Psoas muscle (tissue), 7 donors: ENCODE measurements at regions not wholly inside any gene's neighbourhood (a gene's known extent, or its start where the extent isn't known, plus 50 kb on each side); places are given as distances from the start of the nearest gene placed in this dataset.
"Not testable (repeated sequence)": the region's sequence is repeated elsewhere in the genome, so short reads cannot be mapped to it uniquely, and the experiment has no call there.

Experiments
- ATAC-seq, 4 donors: fragments of 200-7000 bp; cut with Tn5 transposase; one replicate each; pipeline ENCODE4 v1.9.1; 2020; ENCODE audit warnings: moderate library complexity in 3 of 4, mild to moderate bottlenecking in 2 of 4
- DNase-seq, 2 donors: peaks; one replicate each; pipeline ENCODE4 v3.0.0-alpha.2; 2020
- H3K27ac ChIP-seq: fragments of 200-600 bp; one replicate; pipeline ENCODE4 v1.8.0; 2022
- H3K27me3 ChIP-seq, 3 donors: fragments of 200-600 bp in 1 of 3; one replicate each; pipeline versions ENCODE4 v1.6.1 to v1.8.0; 2013 to 2022; ENCODE audit warnings: low read length in 2 of 3, mild to moderate bottlenecking in 2 of 3, moderate library complexity in 1 of 3; ENCODE audit not compliant: insufficient read depth in 3 of 3
- H3K36me3 ChIP-seq, 2 donors: fragments of 200-600 bp in 1 of 2; one replicate each; pipeline versions ENCODE4 v1.6.1 to v1.8.0; 2013 to 2022; ENCODE audit warnings: low read depth in 1 of 2, mild to moderate bottlenecking in 1 of 2, moderate library complexity in 1 of 2; ENCODE audit not compliant: insufficient read depth in 1 of 2
- H3K4me1 ChIP-seq: fragments of 200-600 bp; one replicate; pipeline ENCODE4 v1.8.0; 2022
- H3K4me3 ChIP-seq: fragments of 200-600 bp; one replicate; pipeline ENCODE4 v1.8.0; 2022; ENCODE audit warnings: mild to moderate bottlenecking
- H3K9me3 ChIP-seq: fragments of 200-600 bp; one replicate; pipeline ENCODE4 v1.8.0; 2022
- CTCF ChIP-seq: fragments of 200-600 bp; IDR thresholded peaks from one replicate; pipeline ENCODE4 v1.8.0; 2022; ENCODE audit warnings: antibody characterized with exemption
- WGBS, 3 donors: extraction: QIAGEN DNeasy Blood & Tissue Kit; methylation state at CpG; one replicate each; pipeline versions ENCODE4 v1.1.6 to v1.1.7; 2013; 5-methylcytosine and 5-hydroxymethylcytosine counted together
- intact Hi-C, 2 donors: fragments of 100-400 bp; cut with DNase I; formaldehyde crosslinking; loops; one replicate each; pipeline versions ENCODE4 v1.11.0 to v1.14.2; 2022
- donor health status: healthy with polysubstance abuse.
- donor health status: DM: no; HTN: no; CAD: no; lungs with moderate emphysema.
- donor health status: Bipolar disorder and iron deficiency.
- donor health status: healthy.
- donor health status: DM: yes; HTN: yes; CAD: no.
- donor health status: DM: no; HTN: no; CAD: no.
- donor health status: DM: yes; HTN: yes; CAD: no.

GRCh38 chr18:67776929-67777328 lies 260.4 kb upstream of the DSEL start:
- ATAC-seq (no peak), DNase-seq (no peak)
- H3K27me3 ChIP-seq: no peaks in the 10 kb centered on the region
- no peaks in the 10 kb centered on the region for H3K36me3 ChIP-seq
- intact Hi-C loops: no loop called here
- WGBS, 3 donors: 30 to 36% (median 35%) methylated on average over 3 of the region's 3 CpGs
- H3K27ac ChIP-seq: no peak overlapping the region
- no peaks in the 10 kb centered on the region for H3K9me3 ChIP-seq
- H3K4me1 ChIP-seq: no peaks in the 10 kb centered on the region
- no peak overlapping the region for H3K4me3 ChIP-seq
- no peak for TF ChIP-seq CTCF

GRCh38 chr18:67771271-67771670 lies 254.8 kb upstream of the DSEL start:
- Histone ChIP-seq H3K36me3 (no peaks in the 10 kb centered on the region), H3K9me3 (no peaks in the 10 kb centered on the region), H3K4me3 (no peak overlapping the region), H3K27ac (no peak overlapping the region), H3K4me1 (no peaks in the 10 kb centered on the region), H3K27me3 (no peaks in the 10 kb centered on the region)
- intact Hi-C loops: no loop called here
- ATAC-seq (no peak), DNase-seq (no peak)
- 82 to 93% (median 85%) methylated on average over 2 of the region's 2 CpGs for WGBS, 3 donors
- TF ChIP-seq CTCF: no peak

- no peak overlapping the region for H3K27ac ChIP-seq
- ATAC-seq (no peak), DNase-seq (no peak)
- H3K4me3 ChIP-seq: no peak overlapping the region
- H3K9me3 ChIP-seq: no peaks in the 10 kb centered on the region
- TF ChIP-seq CTCF: no peak
- H3K27me3 ChIP-seq: no peaks in the 10 kb centered on the region
- no peaks in the 10 kb centered on the region for H3K4me1 ChIP-seq
- no peaks in the 10 kb centered on the region for H3K36me3 ChIP-seq
- WGBS, 3 donors: 45 to 51% (median 51%) methylated on average over 5 of the region's 5 CpGs
- intact Hi-C loops: no loop called here
These were observed 254.0 kb upstream of the DSEL start for GRCh38 chr18:67770520-67770919.

GRCh38 chr18:67766930-67767329 lies 250.4 kb upstream of the DSEL start:
- Histone ChIP-seq H3K4me3 (no peak overlapping the region), H3K4me1 (no peaks in the 10 kb centered on the region), H3K9me3 (no peaks in the 10 kb centered on the region), H3K36me3 (no peaks in the 10 kb centered on the region), H3K27me3 (no peaks in the 10 kb centered on the region), H3K27ac (no peak overlapping the region)
- ATAC-seq (no peak), DNase-seq (no peak)
- intact Hi-C loops: no loop called here
- no peak for TF ChIP-seq CTCF

- intact Hi-C loops, ATAC-seq: not testable (repeated sequence)
- 94 to 100% (median 96%) methylated on average over 1 of the region's 1 CpG for WGBS, 3 donors
These were observed 235.7 kb upstream of the DSEL start for GRCh38 chr18:67752211-67752610.

More at GRCh38 chr18:67752211-67752610, 235.7 kb upstream of the DSEL start:
- not testable (repeated sequence) for H3K36me3 ChIP-seq, H3K27me3 ChIP-seq, H3K4me3 ChIP-seq, H3K27ac ChIP-seq, H3K4me1 ChIP-seq, H3K9me3 ChIP-seq, DNase-seq
